Cardiac fibroblast (primary cell): ENCODE measurements at regions not wholly inside any gene's neighbourhood (a gene's known extent, or its start where the extent isn't known, plus 50 kb on each side); places are given as distances from the start of the nearest gene placed in this dataset.

Experiments
- DNase-seq, 2 donors: peaks; one replicate each; pipeline versions ENCODE4 v3.0.0 to v3.0.0-alpha.2; 2010; ENCODE audit warnings: low read depth in 2 of 2
- H3K4me3 ChIP-seq, 2 donors: replicated peaks in 1 of 2; 1 replicate in 1 of 2; 2 replicates in 1 of 2; pipeline ENCODE4 v1.5.1; 2011; ENCODE audit warnings: low read depth in 2 of 2, low read length in 2 of 2, mild to moderate bottlenecking in 2 of 2, moderate library complexity in 1 of 2
- TF ChIP-seq, protein P1 (sequence below): IDR thresholded peaks from one replicate; pipeline ENCODE4 v1.5.1; 2011; ENCODE audit warnings: low read depth, mild to moderate bottlenecking, low read length, inconsistent platforms

DNA sequence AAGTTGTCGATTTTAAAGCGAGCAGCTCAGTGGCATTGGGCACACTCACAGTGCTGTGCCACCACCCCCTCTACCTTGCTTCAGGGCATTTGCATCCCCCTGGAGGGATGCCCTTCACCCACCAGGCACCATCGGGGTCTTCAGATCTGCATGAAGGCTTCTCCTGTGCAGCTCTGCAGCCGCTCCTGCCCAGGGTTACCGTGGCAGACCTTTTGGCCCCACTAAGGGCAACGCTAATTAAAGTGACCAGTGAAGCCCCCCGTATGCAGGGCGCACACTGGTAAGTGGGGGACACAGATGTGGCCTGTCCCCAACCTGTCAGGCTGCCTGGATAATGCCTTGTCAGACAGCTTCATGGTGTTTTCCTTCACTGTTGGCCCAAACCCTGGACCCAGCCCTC is 1117.7 kb downstream of the BRD1 start:
- DNase-seq, result no peak
- no peak overlapping the region for H3K4me3 ChIP-seq
- TF ChIP-seq, protein P1, sequence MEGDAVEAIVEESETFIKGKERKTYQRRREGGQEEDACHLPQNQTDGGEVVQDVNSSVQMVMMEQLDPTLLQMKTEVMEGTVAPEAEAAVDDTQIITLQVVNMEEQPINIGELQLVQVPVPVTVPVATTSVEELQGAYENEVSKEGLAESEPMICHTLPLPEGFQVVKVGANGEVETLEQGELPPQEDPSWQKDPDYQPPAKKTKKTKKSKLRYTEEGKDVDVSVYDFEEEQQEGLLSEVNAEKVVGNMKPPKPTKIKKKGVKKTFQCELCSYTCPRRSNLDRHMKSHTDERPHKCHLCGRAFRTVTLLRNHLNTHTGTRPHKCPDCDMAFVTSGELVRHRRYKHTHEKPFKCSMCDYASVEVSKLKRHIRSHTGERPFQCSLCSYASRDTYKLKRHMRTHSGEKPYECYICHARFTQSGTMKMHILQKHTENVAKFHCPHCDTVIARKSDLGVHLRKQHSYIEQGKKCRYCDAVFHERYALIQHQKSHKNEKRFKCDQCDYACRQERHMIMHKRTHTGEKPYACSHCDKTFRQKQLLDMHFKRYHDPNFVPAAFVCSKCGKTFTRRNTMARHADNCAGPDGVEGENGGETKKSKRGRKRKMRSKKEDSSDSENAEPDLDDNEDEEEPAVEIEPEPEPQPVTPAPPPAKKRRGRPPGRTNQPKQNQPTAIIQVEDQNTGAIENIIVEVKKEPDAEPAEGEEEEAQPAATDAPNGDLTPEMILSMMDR, result no peak

DNA sequence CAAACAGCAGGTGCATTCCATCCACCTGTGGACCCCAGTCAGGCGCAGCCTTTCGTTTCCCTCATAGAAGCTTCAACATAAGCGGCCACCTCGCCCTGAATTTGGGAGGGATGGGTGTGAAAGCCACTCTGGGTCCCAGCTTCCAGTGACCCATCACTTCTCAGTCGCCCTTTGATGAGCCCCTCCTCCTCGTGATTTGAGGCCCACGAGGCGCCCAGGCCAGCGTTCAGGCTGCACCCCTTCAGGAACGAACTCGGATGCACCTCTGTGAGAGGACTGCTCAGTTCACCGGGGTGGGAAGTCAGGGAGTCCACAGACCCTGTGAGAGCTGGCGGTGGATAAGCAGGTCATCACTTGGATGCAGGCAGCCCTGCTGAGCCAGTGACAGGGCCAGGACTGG is 1118.2 kb downstream of the BRD1 start:
- DNase-seq, result no peak
- no peak overlapping the region for H3K4me3 ChIP-seq
- TF ChIP-seq, protein P1, result no peak

DNA sequence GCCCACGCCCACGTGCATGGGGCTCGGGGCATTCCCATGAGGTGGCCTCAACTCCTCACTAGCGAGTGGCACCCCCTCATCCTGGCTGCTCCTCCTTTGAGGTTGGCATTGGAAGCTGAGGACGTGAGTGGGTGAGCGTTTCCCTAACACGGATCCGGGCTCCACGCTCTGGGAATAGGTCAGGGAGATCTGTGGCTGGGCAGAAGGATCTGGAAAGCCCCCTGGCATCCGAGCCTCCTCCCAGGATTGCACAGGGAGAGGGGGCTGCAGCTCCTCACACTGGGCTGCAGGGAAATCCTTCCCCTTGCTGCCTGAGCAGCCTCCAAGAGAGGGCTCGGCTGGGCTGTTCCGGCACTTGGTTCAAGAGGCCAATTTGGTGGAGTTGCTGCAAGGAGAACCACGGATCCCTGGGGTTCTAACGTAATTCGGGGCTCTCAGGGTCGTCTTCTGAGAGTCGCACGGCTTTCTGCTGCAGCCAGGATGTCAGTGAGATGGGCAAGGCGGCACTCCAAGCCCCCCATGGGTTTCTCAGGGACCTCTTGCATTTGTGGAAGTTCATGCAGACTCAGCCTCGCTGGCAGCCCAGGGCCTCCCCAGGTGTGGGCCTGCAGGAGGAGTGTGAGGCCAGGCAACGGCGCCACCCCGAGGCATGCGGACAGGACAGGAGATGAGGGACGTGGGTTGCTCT is 1119.0 kb downstream of the BRD1 start:
- no peak overlapping the region for H3K4me3 ChIP-seq
- no peak for DNase-seq
- TF ChIP-seq, protein P1, result no peak

DNA sequence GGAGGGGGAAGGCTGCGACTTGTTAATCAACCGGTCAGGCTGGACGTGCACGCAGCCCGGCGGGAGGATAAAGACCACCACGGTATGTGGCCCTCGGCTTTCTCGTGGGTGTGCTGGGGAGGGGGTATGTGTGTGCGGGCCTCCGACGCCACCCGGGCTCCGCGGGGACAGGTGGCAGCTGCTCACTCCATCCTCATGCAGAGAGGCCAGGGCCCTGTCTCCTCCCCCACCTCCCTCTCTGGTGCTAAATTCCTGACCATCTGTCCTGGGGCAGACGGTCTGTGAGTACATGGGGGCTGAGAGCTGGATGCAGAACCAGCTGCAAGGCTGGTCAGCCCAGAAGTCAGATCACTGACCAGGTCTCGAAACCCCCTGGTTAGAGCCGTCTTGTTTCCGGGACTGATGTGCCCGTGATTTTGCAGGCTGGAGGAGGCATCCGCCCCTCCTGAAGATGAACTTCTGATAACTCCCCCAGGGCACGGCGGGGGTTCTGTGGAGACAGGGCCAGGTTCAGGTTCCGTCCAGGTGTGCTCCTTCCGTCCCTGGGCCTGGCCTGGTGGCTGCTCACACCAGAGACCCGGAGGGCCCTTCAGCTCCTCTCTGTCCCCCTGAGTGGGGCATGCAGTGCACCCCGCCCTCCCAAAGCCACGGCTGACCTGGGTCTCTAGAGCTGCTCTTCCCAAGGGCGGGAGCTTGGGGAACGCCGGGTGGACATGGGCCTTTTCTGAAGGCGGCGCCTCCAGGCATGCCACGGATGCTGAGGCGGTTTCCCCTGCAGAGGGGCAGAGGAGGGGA is 1119.7 kb downstream of the BRD1 start:
- H3K4me3 ChIP-seq, result no peak overlapping the region
- DNase-seq, result no peak
- TF ChIP-seq, protein P1, result no peak

DNA sequence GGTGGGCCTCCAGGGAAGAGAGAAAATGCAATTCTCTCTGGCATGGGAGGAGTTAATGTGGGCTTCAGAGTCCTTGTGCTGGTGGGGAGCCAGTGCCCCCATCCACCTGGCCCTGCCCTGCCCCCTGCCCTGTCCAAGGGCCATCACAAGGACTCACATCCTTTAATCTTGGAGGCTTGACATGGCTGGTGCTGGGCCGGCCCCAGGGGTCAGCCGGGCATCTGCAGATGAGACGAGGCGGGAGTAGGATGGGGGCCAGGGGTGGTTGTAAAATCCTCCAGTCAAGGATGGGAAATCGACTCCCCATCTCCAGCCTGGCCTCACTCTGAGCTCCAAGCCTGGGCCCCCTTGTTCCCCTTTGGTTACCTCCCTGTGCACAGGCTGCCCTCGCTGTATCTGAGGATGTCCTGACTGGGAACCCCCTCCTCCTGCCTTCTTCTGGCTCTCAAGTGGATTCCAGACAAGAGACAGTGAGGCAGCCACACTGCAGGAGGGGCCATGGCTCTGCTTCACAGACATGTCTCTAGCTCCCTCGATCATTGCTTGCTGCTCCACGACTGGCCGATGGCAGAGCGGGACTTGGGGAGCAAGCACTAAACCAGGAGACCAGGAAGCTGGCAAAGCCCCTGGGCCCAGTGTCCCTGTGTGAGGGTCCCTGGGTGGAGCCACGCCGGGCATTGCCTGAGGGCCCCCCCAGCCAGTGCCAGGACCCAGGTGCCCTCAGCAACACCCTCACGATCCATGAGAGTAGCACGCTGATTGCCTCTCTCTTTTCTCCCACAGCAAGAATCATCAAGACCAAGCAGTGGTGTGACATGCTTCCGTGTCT is 1120.5 kb downstream of the BRD1 start:
- no peak for DNase-seq
- TF ChIP-seq, protein P1, result no peak
- no peak overlapping the region for H3K4me3 ChIP-seq

DNA sequence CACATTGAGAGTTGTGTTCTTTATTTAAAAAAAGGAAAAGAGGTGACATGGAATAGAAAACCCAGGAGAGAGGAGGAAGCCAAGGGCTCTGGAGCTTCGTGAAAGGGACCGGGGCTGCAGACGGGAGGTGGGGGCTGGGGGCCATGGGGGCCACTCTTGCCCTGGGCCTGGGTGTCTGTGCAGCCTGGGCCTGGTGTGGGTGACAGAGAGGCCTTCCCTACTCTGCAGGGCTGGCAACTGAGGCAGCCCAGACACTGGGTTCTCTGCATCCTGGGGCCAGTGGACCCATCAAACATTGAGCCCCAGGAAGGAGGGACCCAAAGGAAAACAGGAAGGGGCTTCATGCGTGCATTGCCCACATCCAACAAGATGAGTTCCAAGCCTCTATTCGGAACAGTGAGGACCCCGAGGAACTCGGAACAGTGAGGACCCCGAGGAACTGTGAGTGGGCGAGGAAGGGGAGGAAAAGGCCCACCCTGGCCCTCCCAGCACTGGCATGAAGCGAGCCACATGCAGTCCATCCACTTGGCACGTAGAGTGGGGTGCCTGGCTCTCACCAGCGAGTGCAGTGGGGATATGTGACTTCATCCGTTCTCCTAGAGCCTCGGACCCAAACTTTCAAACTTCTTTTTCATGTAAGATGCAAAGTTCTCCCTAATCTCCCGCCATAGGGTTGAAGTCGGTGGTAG is 1121.6 kb downstream of the BRD1 start:
- TF ChIP-seq, protein P1, result no peak
- no peak overlapping the region for H3K4me3 ChIP-seq
- DNase-seq, result no peak
